ENCODE measurements at regions not wholly inside any gene's neighbourhood (a gene's known extent, or its start where the extent isn't known, plus 50 kb on each side); places are given as distances from the start of the nearest gene placed in this dataset.
A peak's percentile ranks its signal among the peaks of the same experiment; 100 is the strongest.

DNA sequence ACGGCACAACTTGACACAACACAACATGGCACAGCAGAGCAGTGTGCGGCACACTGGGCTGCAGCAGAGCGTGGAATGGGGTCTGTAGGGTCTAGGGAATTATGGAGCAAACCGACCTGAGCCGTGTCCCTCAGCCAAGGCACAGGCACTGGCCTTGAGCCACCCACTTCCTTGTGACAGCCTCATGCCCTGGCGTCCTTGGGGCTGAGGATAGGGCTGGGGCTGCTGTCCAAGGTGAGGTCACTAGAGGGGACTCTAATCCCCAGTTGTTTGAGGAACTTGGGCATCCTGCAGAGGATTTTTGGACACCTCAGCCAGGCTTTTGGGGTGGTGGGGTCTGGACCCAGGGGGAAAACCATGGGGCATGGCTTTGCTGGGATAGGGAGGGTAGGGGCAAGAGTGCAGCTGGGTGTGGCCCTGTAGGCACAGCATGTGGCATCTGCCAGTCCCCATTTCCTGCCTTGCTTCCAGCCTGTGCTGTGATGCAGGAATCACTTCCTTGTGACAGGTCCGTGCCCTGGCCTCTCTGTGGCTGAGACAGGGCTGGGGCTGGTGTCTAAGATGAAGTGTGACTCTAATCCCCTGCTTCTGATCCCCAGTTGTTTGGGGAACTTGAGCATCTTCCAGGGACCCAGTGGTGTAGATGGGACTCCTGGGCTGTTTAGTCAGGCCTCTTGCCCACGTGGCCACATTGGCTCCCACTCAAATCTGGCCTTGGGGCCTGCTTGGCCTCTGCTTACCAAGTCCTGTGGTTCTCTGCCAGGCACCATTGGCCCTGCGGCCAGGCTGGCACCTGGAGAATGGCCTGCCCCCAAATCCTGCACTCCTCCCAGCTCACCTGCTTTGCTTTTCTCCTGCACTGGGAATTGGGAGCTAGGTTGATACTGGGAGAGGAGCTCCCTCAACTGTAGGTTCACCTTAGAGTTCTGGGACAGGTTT lies 78.5 kb downstream of the SCGB2B2 start:
- H3K36me3 ChIP-seq = peaks cover 4% of the 10 kb centered on the region
- TF ChIP-seq CTCF (IDR thresholded peaks at IDR 0.05; ENCODE audit: borderline replicate concordance) = no peak
- intact Hi-C loops (cut with micrococcal nuclease) = no loop called here
- no peak overlapping the region for H3K27ac ChIP-seq (replicated peaks)
- peaks cover 34% of the 10 kb centered on the region for H3K4me1 ChIP-seq
- DNase-seq = peak; percentile 37
- H3K4me3 ChIP-seq = no peak overlapping the region
- peaks cover 11% of the 10 kb centered on the region for H3K9me3 ChIP-seq (replicated peaks)
- H3K27me3 ChIP-seq (ENCODE audit: low read depth) = no peaks in the 10 kb centered on the region

GRCh38 chr19:34597596-34597995 lies 79.4 kb downstream of the SCGB2B2 start:
- no peak overlapping the region for H3K4me3 ChIP-seq
- H3K27ac ChIP-seq (replicated peaks) = no peak overlapping the region
- H3K4me1 ChIP-seq = peaks cover 34% of the 10 kb centered on the region
- H3K36me3 ChIP-seq = no peaks in the 10 kb centered on the region
- TF ChIP-seq CTCF (IDR thresholded peaks at IDR 0.05; ENCODE audit: borderline replicate concordance) = no peak
- no peaks in the 10 kb centered on the region for H3K27me3 ChIP-seq (ENCODE audit: low read depth)
- H3K9me3 ChIP-seq (replicated peaks) = peaks cover 2% of the 10 kb centered on the region
- no peak for DNase-seq
- intact Hi-C loops (cut with micrococcal nuclease) = no loop called here

- Histone ChIP-seq H3K36me3 (no peaks in the 10 kb centered on the region), H3K27me3 (ENCODE audit: low read depth) (no peaks in the 10 kb centered on the region), H3K4me1 (peaks cover 34% of the 10 kb centered on the region), H3K27ac (replicated peaks) (no peak overlapping the region), H3K4me3 (no peak overlapping the region), H3K9me3 (replicated peaks) (no peaks in the 10 kb centered on the region)
- intact Hi-C loops (cut with micrococcal nuclease) = no loop called here
- TF ChIP-seq CTCF (IDR thresholded peaks at IDR 0.05; ENCODE audit: borderline replicate concordance) = no peak
- no peak for DNase-seq
These were observed 80.0 kb downstream of the SCGB2B2 start for GRCh38 chr19:34596989-34597388.

DNA sequence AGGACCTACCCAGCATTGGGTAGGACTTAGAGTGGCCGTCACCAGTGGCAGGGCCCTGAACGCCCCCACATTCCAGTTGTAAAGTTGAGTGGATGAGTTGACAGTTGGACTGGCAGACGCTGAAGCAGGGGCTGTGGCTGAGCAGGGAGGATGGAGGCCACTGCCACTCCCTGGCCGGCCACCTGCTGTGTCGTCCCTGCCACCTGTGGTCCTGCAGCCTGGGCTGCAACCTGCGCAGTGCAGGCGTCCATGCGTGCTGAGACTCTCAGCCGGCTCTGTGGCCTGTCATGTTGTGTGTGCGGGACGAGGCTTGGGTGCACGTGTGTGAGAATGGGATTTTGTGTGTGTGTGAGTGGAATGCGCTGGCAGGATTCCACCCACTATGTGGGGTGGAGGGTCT lies 80.8 kb downstream of the SCGB2B2 start:
- intact Hi-C loops (cut with micrococcal nuclease) = no loop called here
- Histone ChIP-seq H3K4me1 (peaks cover 34% of the 10 kb centered on the region), H3K9me3 (replicated peaks) (no peaks in the 10 kb centered on the region), H3K4me3 (no peak overlapping the region), H3K27me3 (ENCODE audit: low read depth) (no peaks in the 10 kb centered on the region), H3K27ac (replicated peaks) (no peak overlapping the region), H3K36me3 (no peaks in the 10 kb centered on the region)
- DNase-seq = no peak
- TF ChIP-seq CTCF (IDR thresholded peaks at IDR 0.05; ENCODE audit: borderline replicate concordance) = no peak

DNA sequence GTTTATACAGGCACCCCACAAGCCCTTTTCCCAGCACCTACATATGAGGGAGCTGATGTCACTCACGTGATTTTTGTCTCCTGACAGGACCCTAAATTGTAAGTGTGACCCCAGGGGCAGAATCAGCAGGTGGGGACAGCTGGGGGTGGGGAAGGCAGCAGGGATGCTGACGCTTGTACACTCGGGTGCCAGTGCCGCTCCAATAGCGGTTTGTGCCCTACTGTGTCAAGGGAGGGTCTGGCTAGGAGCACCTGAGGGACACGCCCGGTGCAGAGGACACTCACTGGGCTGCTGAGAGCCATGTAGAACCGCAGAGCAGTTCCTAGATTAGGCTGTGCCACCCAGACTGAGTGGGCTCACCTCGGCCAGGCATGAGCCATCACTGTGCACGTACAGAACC lies 81.3 kb downstream of the SCGB2B2 start:
- H3K27me3 ChIP-seq (ENCODE audit: low read depth) = no peaks in the 10 kb centered on the region
- no peak for DNase-seq
- intact Hi-C loops (cut with micrococcal nuclease) = no loop called here

More for the DNA sequence above, 81.3 kb downstream of the SCGB2B2 start:
- Histone ChIP-seq H3K27ac (replicated peaks) (no peak overlapping the region), H3K9me3 (replicated peaks) (no peaks in the 10 kb centered on the region), H3K36me3 (no peaks in the 10 kb centered on the region), H3K4me3 (no peak overlapping the region), H3K4me1 (peaks cover 34% of the 10 kb centered on the region)
- no peak for TF ChIP-seq CTCF (IDR thresholded peaks at IDR 0.05; ENCODE audit: borderline replicate concordance)
